ENCODE measurements at regions not wholly inside any gene's neighbourhood (a gene's known extent, or its start where the extent isn't known, plus 50 kb on each side); places are given as distances from the start of the nearest gene placed in this dataset.

DNA sequence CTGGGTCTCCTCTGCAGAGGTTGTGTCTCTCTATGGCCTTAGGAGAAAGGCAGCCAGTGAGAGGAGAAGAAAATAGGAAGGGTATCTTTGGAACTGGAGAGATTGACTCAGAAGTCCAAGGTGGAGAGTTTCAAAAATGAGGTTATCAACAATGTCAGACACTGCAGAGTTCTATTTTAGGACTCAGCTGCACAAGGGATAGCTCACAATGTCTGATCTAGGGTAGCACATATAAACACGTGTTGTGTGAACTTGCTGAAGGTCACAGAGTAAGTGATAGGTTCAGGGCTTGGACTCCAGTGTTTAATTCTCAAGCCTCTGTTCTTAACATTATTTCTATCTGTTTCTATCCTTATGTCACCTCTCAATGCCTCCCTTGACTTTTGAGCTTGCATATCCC, 305.0 kb upstream of the LARGE1 start:
- Histone ChIP-seq H3K4me2 (ENCODE audit: extremely low read depth, insufficient read depth, low read length) (no peak overlapping the region), H3K27ac (ENCODE audit: insufficient read depth, low read length) (no peak overlapping the region), H4K20me1 (ENCODE audit: control insufficient read depth, extremely low read depth, insufficient read depth, low read length) (no peaks in the 10 kb centered on the region), H3K36me3 (ENCODE audit: control insufficient read depth, insufficient read depth, low read length) (no peaks in the 10 kb centered on the region), H3K79me2 (ENCODE audit: control insufficient read depth, insufficient read depth, low read length) (no peaks in the 10 kb centered on the region), H3K27me3 (ENCODE audit: control insufficient read depth, insufficient read depth, low read length) (no peaks in the 10 kb centered on the region), H3K4me3 (replicated peaks in 1 of 4; ENCODE audit: control extremely low read depth in 1 of 4, insufficient read depth in 1 of 4, low read depth in 3 of 4, low read length in 4 of 4) (no peak overlapping the region), H3K4me1 (ENCODE audit: control insufficient read depth, extremely low read depth, insufficient read depth, low read length) (no peaks in the 10 kb centered on the region), H3K9ac (ENCODE audit: insufficient read depth, low read length) (no peak overlapping the region), H2AFZ (ENCODE audit: low read length) (no peak overlapping the region), H3K9me3 (ENCODE audit: control insufficient read depth, insufficient read depth, low read depth, low read length) (no peaks in the 10 kb centered on the region)
- TF ChIP-seq CTCF (conservative IDR thresholded peaks at IDR 0.05 in 1 of 2, IDR thresholded peaks at IDR 0.05 in 1 of 2; ENCODE audit: low read depth in 1 of 2, low read length in 2 of 2) (no peak), EZH2 (IDR thresholded peaks at IDR 0.05; ENCODE audit: low read length, missing control alignments) (no peak)
- no peak for DNase-seq (ENCODE audit: low read depth in 2 of 2)

- DNase-seq (ENCODE audit: low read depth in 2 of 2), result no peak
Measured at GRCh38 chr22:34236527-34236926, 316.3 kb upstream of the LARGE1 start.

DNA sequence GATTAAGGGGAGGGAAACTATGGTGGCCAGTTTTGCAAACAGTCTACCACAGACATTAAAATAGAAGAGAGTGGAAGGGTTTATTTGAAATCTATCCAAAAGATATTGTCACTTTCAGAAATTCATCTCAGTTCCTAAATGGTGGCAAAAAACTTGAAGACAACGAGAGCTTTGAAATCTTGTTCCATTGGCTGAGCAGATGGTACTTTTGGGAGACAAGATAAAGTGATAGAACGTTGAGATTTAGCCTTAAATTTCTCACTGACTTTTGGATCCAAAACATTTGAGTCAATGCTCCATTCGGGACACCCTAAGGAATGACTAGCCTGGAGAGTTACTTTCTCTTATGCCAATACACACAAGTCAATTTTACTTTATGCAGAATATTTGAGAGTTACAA, 319.1 kb upstream of the LARGE1 start:
- no peaks in the 10 kb centered on the region for H4K20me1 ChIP-seq (ENCODE audit: control insufficient read depth, extremely low read depth, insufficient read depth, low read length)
- H3K9ac ChIP-seq (ENCODE audit: insufficient read depth, low read length), result no peak overlapping the region
- H3K27ac ChIP-seq (ENCODE audit: insufficient read depth, low read length), result no peak overlapping the region
- H3K4me1 ChIP-seq (ENCODE audit: control insufficient read depth, extremely low read depth, insufficient read depth, low read length), result no peaks in the 10 kb centered on the region
- H2AFZ ChIP-seq (ENCODE audit: low read length), result no peak overlapping the region
- no peak overlapping the region for H3K4me3 ChIP-seq (replicated peaks in 1 of 4; ENCODE audit: control extremely low read depth in 1 of 4, insufficient read depth in 1 of 4, low read depth in 3 of 4, low read length in 4 of 4)
- no peaks in the 10 kb centered on the region for H3K27me3 ChIP-seq (ENCODE audit: control insufficient read depth, insufficient read depth, low read length)
- TF ChIP-seq CTCF (conservative IDR thresholded peaks at IDR 0.05 in 1 of 2, IDR thresholded peaks at IDR 0.05 in 1 of 2; ENCODE audit: low read depth in 1 of 2, low read length in 2 of 2) (no peak), EZH2 (IDR thresholded peaks at IDR 0.05; ENCODE audit: low read length, missing control alignments) (no peak)
- H3K79me2 ChIP-seq (ENCODE audit: control insufficient read depth, insufficient read depth, low read length), result no peaks in the 10 kb centered on the region
- DNase-seq (ENCODE audit: low read depth in 2 of 2), result no peak
- no peaks in the 10 kb centered on the region for H3K9me3 ChIP-seq (ENCODE audit: control insufficient read depth, insufficient read depth, low read depth, low read length)
- no peak overlapping the region for H3K4me2 ChIP-seq (ENCODE audit: extremely low read depth, insufficient read depth, low read length)
- no peaks in the 10 kb centered on the region for H3K36me3 ChIP-seq (ENCODE audit: control insufficient read depth, insufficient read depth, low read length)

More at GRCh38 chr22:34236527-34236926, 316.3 kb upstream of the LARGE1 start:
- Histone ChIP-seq H3K27me3 (ENCODE audit: control insufficient read depth, insufficient read depth, low read length) (no peaks in the 10 kb centered on the region), H3K79me2 (ENCODE audit: control insufficient read depth, insufficient read depth, low read length) (no peaks in the 10 kb centered on the region), H4K20me1 (ENCODE audit: control insufficient read depth, extremely low read depth, insufficient read depth, low read length) (no peaks in the 10 kb centered on the region), H3K9me3 (ENCODE audit: control insufficient read depth, insufficient read depth, low read depth, low read length) (no peaks in the 10 kb centered on the region), H3K4me1 (ENCODE audit: control insufficient read depth, extremely low read depth, insufficient read depth, low read length) (no peaks in the 10 kb centered on the region), H3K9ac (ENCODE audit: insufficient read depth, low read length) (no peak overlapping the region), H2AFZ (ENCODE audit: low read length) (no peak overlapping the region), H3K4me3 (replicated peaks in 1 of 4; ENCODE audit: control extremely low read depth in 1 of 4, insufficient read depth in 1 of 4, low read depth in 3 of 4, low read length in 4 of 4) (no peak overlapping the region), H3K27ac (ENCODE audit: insufficient read depth, low read length) (no peak overlapping the region), H3K4me2 (ENCODE audit: extremely low read depth, insufficient read depth, low read length) (no peak overlapping the region), H3K36me3 (ENCODE audit: control insufficient read depth, insufficient read depth, low read length) (no peaks in the 10 kb centered on the region)
- TF ChIP-seq CTCF (conservative IDR thresholded peaks at IDR 0.05 in 1 of 2, IDR thresholded peaks at IDR 0.05 in 1 of 2; ENCODE audit: low read depth in 1 of 2, low read length in 2 of 2), result no peak
- no peak for TF ChIP-seq EZH2 (IDR thresholded peaks at IDR 0.05; ENCODE audit: low read length, missing control alignments)
